Smooth muscle cell (in vitro differentiated cells): ENCODE measurements at regions not wholly inside any gene's neighbourhood (a gene's known extent, or its start where the extent isn't known, plus 50 kb on each side); places are given as distances from the start of the nearest gene placed in this dataset.

Experiments
- DNase-seq: peaks from one replicate; lab custom pipeline; 2025; ENCODE audit not compliant: unreplicated experiment; lab: John Stamatoyannopoulos, UW
- H2AFZ ChIP-seq: fragments of 200-600 bp; sonication (generic); 2 replicates; pipeline ENCODE4 v1.6.0; 2016; ENCODE audit warnings: antibody characterized with exemption, low read depth, mild to moderate bottlenecking
- H3F3A ChIP-seq: fragments of 200-600 bp; sonication (generic); 2 replicates; pipeline ENCODE4 v1.6.0; 2017; ENCODE audit warnings: antibody characterized with exemption, low read depth
- H3K27ac ChIP-seq: fragments of 200-600 bp; sonication (generic); 2 replicates; pipeline ENCODE4 v1.5.1; 2016; ENCODE audit warnings: low read depth, mild to moderate bottlenecking
- H3K27me3 ChIP-seq: fragments of 200-600 bp; sonication (generic); 2 replicates; pipeline ENCODE4 v1.6.1; 2016; ENCODE audit warnings: low read depth, mild to moderate bottlenecking
- H3K36me3 ChIP-seq: fragments of 200-600 bp; sonication (generic); 2 replicates; pipeline ENCODE4 v1.5.1; 2016; ENCODE audit warnings: low read depth
- H3K4me1 ChIP-seq: fragments of 200-600 bp; sonication (generic); 2 replicates; pipeline ENCODE4 v1.5.1; 2016; ENCODE audit warnings: low read depth
- H3K4me2 ChIP-seq: fragments of 200-600 bp; sonication (generic); 2 replicates; pipeline ENCODE4 v1.6.0; 2016; ENCODE audit warnings: mild to moderate bottlenecking
- H3K4me3 ChIP-seq: fragments of 200-600 bp; sonication (generic); 2 replicates; pipeline ENCODE4 v1.5.1; 2016; ENCODE audit warnings: mild to moderate bottlenecking
- H3K79me2 ChIP-seq: fragments of 200-600 bp; sonication (generic); 2 replicates; pipeline ENCODE4 v1.6.0; 2016; ENCODE audit warnings: low read depth, mild to moderate bottlenecking
- H3K9ac ChIP-seq: fragments of 200-600 bp; sonication (generic); 2 replicates; pipeline ENCODE4 v1.6.0; 2016; ENCODE audit warnings: low read depth
- H3K9me3 ChIP-seq: fragments of 200-600 bp; sonication (generic); replicated peaks from 2 replicates; pipeline ENCODE4 v1.5.1; 2016; ENCODE audit warnings: low read depth
- H4K20me1 ChIP-seq: fragments of 200-600 bp; sonication (generic); 2 replicates; pipeline ENCODE4 v1.6.0; 2016; ENCODE audit warnings: low read depth
- CTCF ChIP-seq: fragments of 200-600 bp; sonication (generic); IDR thresholded peaks from 2 replicates; pipeline ENCODE4 v1.5.1; 2017; ENCODE audit warnings: borderline replicate concordance, mild to moderate bottlenecking, antibody characterized with exemption; ENCODE audit not compliant: insufficient read depth, poor library complexity, severe bottlenecking
- WGBS: methylation state at CpG from one replicate; pipeline ENCODE4 v1.1.7; 2016; ENCODE audit warnings: low lambda C conversion rate; 5-methylcytosine and 5-hydroxymethylcytosine counted together

GRCh38 chr6:20313051-20313450, 88.6 kb upstream of the E2F3 start:
- Histone ChIP-seq H3K27ac (no peak overlapping the region), H2AFZ (no peak overlapping the region), H3K4me1 (no peaks in the 10 kb centered on the region), H3K4me2 (no peak overlapping the region), H3K79me2 (no peaks in the 10 kb centered on the region), H3K27me3 (peaks cover 8% of the 10 kb centered on the region), H3F3A (no peaks in the 10 kb centered on the region), H3K36me3 (no peaks in the 10 kb centered on the region), H4K20me1 (no peaks in the 10 kb centered on the region), H3K9ac (no peak overlapping the region), H3K9me3 (no peaks in the 10 kb centered on the region), H3K4me3 (no peak overlapping the region)
- 55% methylated on average over 3 of the region's 3 CpGs for WGBS
- no peak for TF ChIP-seq CTCF
- no peak for DNase-seq

- Histone ChIP-seq H3K36me3 (no peaks in the 10 kb centered on the region), H3K9ac (no peak overlapping the region), H3K4me1 (no peaks in the 10 kb centered on the region), H3K4me2 (no peak overlapping the region), H3K9me3 (no peaks in the 10 kb centered on the region), H3F3A (no peaks in the 10 kb centered on the region), H3K27ac (no peak overlapping the region), H3K4me3 (no peak overlapping the region), H4K20me1 (no peaks in the 10 kb centered on the region), H3K79me2 (no peaks in the 10 kb centered on the region), H3K27me3 (peaks cover 8% of the 10 kb centered on the region), H2AFZ (no peak overlapping the region)
- no peak for DNase-seq
- TF ChIP-seq CTCF = no peak
- 84% methylated on average over 7 of the region's 7 CpGs for WGBS
Measured at GRCh38 chr6:20313960-20314530, 87.6 kb upstream of the E2F3 start.

- H3K27ac ChIP-seq = no peak overlapping the region
Measured at GRCh38 chr6:20314866-20315845, 86.5 kb upstream of the E2F3 start.

More at GRCh38 chr6:20314866-20315845, 86.5 kb upstream of the E2F3 start:
- Histone ChIP-seq H3K4me2 (no peak overlapping the region), H2AFZ (no peak overlapping the region), H3K9ac (no peak overlapping the region), H3K79me2 (no peaks in the 10 kb centered on the region), H3K27me3 (peaks cover 8% of the 10 kb centered on the region), H3F3A (no peaks in the 10 kb centered on the region), H3K36me3 (no peaks in the 10 kb centered on the region), H3K4me3 (no peak overlapping the region), H3K4me1 (no peaks in the 10 kb centered on the region), H4K20me1 (no peaks in the 10 kb centered on the region), H3K9me3 (no peaks in the 10 kb centered on the region)
- WGBS = 90% methylated on average over 4 of the region's 4 CpGs
- no peak for TF ChIP-seq CTCF
- no peak for DNase-seq
